ENCODE measurements at regions not wholly inside any gene's neighbourhood (a gene's known extent, or its start where the extent isn't known, plus 50 kb on each side); places are given as distances from the start of the nearest gene placed in this dataset.

- H3K4me3 ChIP-seq (ENCODE audit: low read length): no peak overlapping the region
- no peak overlapping the region for H3K9ac ChIP-seq (ENCODE audit: low read length)
- H3K9me3 ChIP-seq (ENCODE audit: low read length): no peaks in the 10 kb centered on the region
- TF ChIP-seq REST (IDR thresholded peaks at IDR 0.05; ENCODE audit: borderline replicate concordance) (no peak), EP300 (conservative IDR thresholded peaks at IDR 0.05; ENCODE audit: poor library complexity, severe bottlenecking) (no peak), SMC3 (conservative IDR thresholded peaks at IDR 0.05; ENCODE audit: poor library complexity) (no peak)
- H3K27me3 ChIP-seq (ENCODE audit: insufficient read depth, low read depth, low read length): no peaks in the 10 kb centered on the region
- no peak overlapping the region for H2AFZ ChIP-seq (ENCODE audit: low read depth, low read length)
- no peaks in the 10 kb centered on the region for H4K20me1 ChIP-seq (ENCODE audit: insufficient read depth)
- H3K27ac ChIP-seq (ENCODE audit: low read length): no peak overlapping the region
- H3K79me2 ChIP-seq (replicated peaks; ENCODE audit: insufficient read depth, low read length): no peaks in the 10 kb centered on the region
- no peaks in the 10 kb centered on the region for H3F3A ChIP-seq (ENCODE audit: insufficient read depth, low read length, poor library complexity, severe bottlenecking)
- H3K36me3 ChIP-seq (ENCODE audit: insufficient read depth, low read length): no peaks in the 10 kb centered on the region
- H3K9me2 ChIP-seq (ENCODE audit: insufficient read depth, low read length): no peaks in the 10 kb centered on the region
- no peak overlapping the region for H3K4me2 ChIP-seq (ENCODE audit: low read length)
Measured at GRCh38 chr13:71039440-71039839, 827.6 kb downstream of the DACH1 start.

- no peak overlapping the region for H3K27ac ChIP-seq (ENCODE audit: low read length)
Measured at GRCh38 chr13:71034018-71034417, 833.0 kb downstream of the DACH1 start.

GRCh38 chr13:71033026-71033425 is 834.0 kb downstream of the DACH1 start:
- Histone ChIP-seq H3K36me3 (ENCODE audit: insufficient read depth, low read length) (no peaks in the 10 kb centered on the region), H3K9me3 (ENCODE audit: low read length) (peaks cover 7% of the 10 kb centered on the region), H3K27me3 (ENCODE audit: insufficient read depth, low read depth, low read length) (no peaks in the 10 kb centered on the region), H4K20me1 (ENCODE audit: insufficient read depth) (no peaks in the 10 kb centered on the region), H3K79me2 (replicated peaks; ENCODE audit: insufficient read depth, low read length) (no peaks in the 10 kb centered on the region), H3F3A (ENCODE audit: insufficient read depth, low read length, poor library complexity, severe bottlenecking) (no peaks in the 10 kb centered on the region), H3K9ac (ENCODE audit: low read length) (no peak overlapping the region), H3K27ac (ENCODE audit: low read length) (no peak overlapping the region), H2AFZ (ENCODE audit: low read depth, low read length) (no peak overlapping the region), H3K9me2 (ENCODE audit: insufficient read depth, low read length) (no peaks in the 10 kb centered on the region), H3K4me2 (ENCODE audit: low read length) (no peak overlapping the region), H3K4me3 (ENCODE audit: low read length) (no peak overlapping the region)
- TF ChIP-seq, protein P1, sequence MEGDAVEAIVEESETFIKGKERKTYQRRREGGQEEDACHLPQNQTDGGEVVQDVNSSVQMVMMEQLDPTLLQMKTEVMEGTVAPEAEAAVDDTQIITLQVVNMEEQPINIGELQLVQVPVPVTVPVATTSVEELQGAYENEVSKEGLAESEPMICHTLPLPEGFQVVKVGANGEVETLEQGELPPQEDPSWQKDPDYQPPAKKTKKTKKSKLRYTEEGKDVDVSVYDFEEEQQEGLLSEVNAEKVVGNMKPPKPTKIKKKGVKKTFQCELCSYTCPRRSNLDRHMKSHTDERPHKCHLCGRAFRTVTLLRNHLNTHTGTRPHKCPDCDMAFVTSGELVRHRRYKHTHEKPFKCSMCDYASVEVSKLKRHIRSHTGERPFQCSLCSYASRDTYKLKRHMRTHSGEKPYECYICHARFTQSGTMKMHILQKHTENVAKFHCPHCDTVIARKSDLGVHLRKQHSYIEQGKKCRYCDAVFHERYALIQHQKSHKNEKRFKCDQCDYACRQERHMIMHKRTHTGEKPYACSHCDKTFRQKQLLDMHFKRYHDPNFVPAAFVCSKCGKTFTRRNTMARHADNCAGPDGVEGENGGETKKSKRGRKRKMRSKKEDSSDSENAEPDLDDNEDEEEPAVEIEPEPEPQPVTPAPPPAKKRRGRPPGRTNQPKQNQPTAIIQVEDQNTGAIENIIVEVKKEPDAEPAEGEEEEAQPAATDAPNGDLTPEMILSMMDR (IDR thresholded peaks at IDR 0.05; ENCODE audit: poor library complexity, severe bottlenecking): no peak
- TF ChIP-seq TAF1 (IDR thresholded peaks at IDR 0.05; ENCODE audit: low read depth) (no peak), SMC3 (conservative IDR thresholded peaks at IDR 0.05; ENCODE audit: poor library complexity) (no peak), MXI1 (conservative IDR thresholded peaks at IDR 0.05; ENCODE audit: poor library complexity, severe bottlenecking) (no peak), EP300 (conservative IDR thresholded peaks at IDR 0.05; ENCODE audit: poor library complexity, severe bottlenecking) (no peak), REST (IDR thresholded peaks at IDR 0.05; ENCODE audit: borderline replicate concordance) (no peak), RAD21 (conservative IDR thresholded peaks at IDR 0.05) (no peak), EZH2 (IDR thresholded peaks at IDR 0.05; ENCODE audit: borderline replicate concordance, insufficient read depth, low read length, poor library complexity, severe bottlenecking) (no peak), POLR2AphosphoS5 (IDR thresholded peaks at IDR 0.05) (no peak)

More at GRCh38 chr13:71034018-71034417, 833.0 kb downstream of the DACH1 start:
- Histone ChIP-seq H3K79me2 (replicated peaks; ENCODE audit: insufficient read depth, low read length) (no peaks in the 10 kb centered on the region), H3K9me2 (ENCODE audit: insufficient read depth, low read length) (no peaks in the 10 kb centered on the region), H3F3A (ENCODE audit: insufficient read depth, low read length, poor library complexity, severe bottlenecking) (no peaks in the 10 kb centered on the region), H4K20me1 (ENCODE audit: insufficient read depth) (no peaks in the 10 kb centered on the region), H2AFZ (ENCODE audit: low read depth, low read length) (no peak overlapping the region), H3K36me3 (ENCODE audit: insufficient read depth, low read length) (no peaks in the 10 kb centered on the region), H3K27me3 (ENCODE audit: insufficient read depth, low read depth, low read length) (no peaks in the 10 kb centered on the region), H3K9me3 (ENCODE audit: low read length) (peaks cover 5% of the 10 kb centered on the region), H3K4me2 (ENCODE audit: low read length) (no peak overlapping the region), H3K9ac (ENCODE audit: low read length) (no peak overlapping the region), H3K4me3 (ENCODE audit: low read length) (no peak overlapping the region)
- TF ChIP-seq SMC3 (conservative IDR thresholded peaks at IDR 0.05; ENCODE audit: poor library complexity): no peak
- TF ChIP-seq EZH2 (IDR thresholded peaks at IDR 0.05; ENCODE audit: borderline replicate concordance, insufficient read depth, low read length, poor library complexity, severe bottlenecking): no peak

Data from neural cell (in vitro differentiated cells).